IMR-90 (cell line): ENCODE measurements at regions not wholly inside any gene's neighbourhood (a gene's known extent, or its start where the extent isn't known, plus 50 kb on each side); places are given as distances from the start of the nearest gene placed in this dataset.

Source experiments
- CEBPB ChIP-seq: IDR thresholded peaks from 2 replicates; pipeline ENCODE4 v1.6.1; 2012; ENCODE audit warnings: low read depth, low read length, improper control_type of control experiment
- CHD1 ChIP-seq: IDR thresholded peaks from 2 replicates; pipeline ENCODE4 v1.6.1; 2012; ENCODE audit warnings: low read depth, low read length, improper control_type of control experiment
- CTCF ChIP-seq: conservative IDR thresholded peaks from 2 replicates; pipeline ENCODE4 v1.5.1; 2012; ENCODE audit warnings: mild to moderate bottlenecking, low read depth, low read length, improper control_type of control experiment
- MXI1 ChIP-seq: IDR thresholded peaks from 2 replicates; pipeline ENCODE4 v1.6.1; 2012; ENCODE audit warnings: low read depth, mild to moderate bottlenecking, low read length, moderate library complexity, borderline replicate concordance
- POLR2A ChIP-seq: IDR thresholded peaks from 2 replicates; pipeline ENCODE4 v1.6.1; 2012; ENCODE audit warnings: mild to moderate bottlenecking, low read depth, low read length
- RAD21 ChIP-seq: IDR thresholded peaks from 2 replicates; pipeline ENCODE4 v1.6.1; 2012; ENCODE audit warnings: low read length, improper control_type of control experiment

DNA sequence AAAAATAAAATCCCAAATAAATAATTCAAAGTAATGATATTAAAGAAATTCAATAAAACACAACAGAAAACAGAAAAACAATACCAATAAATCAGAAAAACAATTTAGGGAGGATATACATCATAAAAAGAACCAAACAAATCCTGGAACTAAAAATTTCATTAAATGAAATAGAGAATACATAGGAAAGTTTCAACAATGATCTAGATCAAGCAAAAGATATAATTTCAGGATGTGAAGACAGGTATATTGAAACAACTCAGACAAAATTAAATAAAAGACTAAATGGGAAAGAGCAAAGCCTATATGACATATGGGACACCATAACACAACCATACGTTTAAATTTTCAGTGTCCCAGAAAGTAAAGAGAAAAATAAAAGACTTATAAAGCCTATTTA lies 85.1 kb upstream of the GHR start:
- TF ChIP-seq CTCF (no peak), POLR2A (no peak), RAD21 (no peak), CEBPB (no peak), CHD1 (no peak), MXI1 (no peak)
